Fibroblast of lung (primary cell): ENCODE measurements at regions not wholly inside any gene's neighbourhood (a gene's known extent, or its start where the extent isn't known, plus 50 kb on each side); places are given as distances from the start of the nearest gene placed in this dataset.

Experiments
- EZH2 ChIP-seq: IDR thresholded peaks from 2 replicates; pipeline ENCODE4 v1.5.1; 2012; ENCODE audit warnings: low read length, control low read depth, mild to moderate bottlenecking; ENCODE audit errors: missing control alignments
- TF ChIP-seq, protein P1 (sequence below), 2 donors: IDR thresholded peaks in 1 of 2; conservative IDR thresholded peaks in 1 of 2; 1 replicate in 1 of 2; 2 replicates in 1 of 2; pipeline ENCODE4 v1.5.1; 2011 to 2012; ENCODE audit warnings: low read length in 2 of 2, control low read depth in 1 of 2, inconsistent platforms in 1 of 2, low read depth in 1 of 2, mild to moderate bottlenecking in 1 of 2

- TF ChIP-seq, protein P1, sequence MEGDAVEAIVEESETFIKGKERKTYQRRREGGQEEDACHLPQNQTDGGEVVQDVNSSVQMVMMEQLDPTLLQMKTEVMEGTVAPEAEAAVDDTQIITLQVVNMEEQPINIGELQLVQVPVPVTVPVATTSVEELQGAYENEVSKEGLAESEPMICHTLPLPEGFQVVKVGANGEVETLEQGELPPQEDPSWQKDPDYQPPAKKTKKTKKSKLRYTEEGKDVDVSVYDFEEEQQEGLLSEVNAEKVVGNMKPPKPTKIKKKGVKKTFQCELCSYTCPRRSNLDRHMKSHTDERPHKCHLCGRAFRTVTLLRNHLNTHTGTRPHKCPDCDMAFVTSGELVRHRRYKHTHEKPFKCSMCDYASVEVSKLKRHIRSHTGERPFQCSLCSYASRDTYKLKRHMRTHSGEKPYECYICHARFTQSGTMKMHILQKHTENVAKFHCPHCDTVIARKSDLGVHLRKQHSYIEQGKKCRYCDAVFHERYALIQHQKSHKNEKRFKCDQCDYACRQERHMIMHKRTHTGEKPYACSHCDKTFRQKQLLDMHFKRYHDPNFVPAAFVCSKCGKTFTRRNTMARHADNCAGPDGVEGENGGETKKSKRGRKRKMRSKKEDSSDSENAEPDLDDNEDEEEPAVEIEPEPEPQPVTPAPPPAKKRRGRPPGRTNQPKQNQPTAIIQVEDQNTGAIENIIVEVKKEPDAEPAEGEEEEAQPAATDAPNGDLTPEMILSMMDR (conservative IDR thresholded peaks at IDR 0.05 in 1 of 2, IDR thresholded peaks at IDR 0.05 in 1 of 2; ENCODE audit: low read depth in 1 of 2, low read length in 2 of 2) = no peak
- TF ChIP-seq EZH2 = no peak
These were observed 173.0 kb downstream of the MACROH2A1 start for GRCh38 chr5:135225856-135226560.
